ENCODE measurements at regions not wholly inside any gene's neighbourhood (a gene's known extent, or its start where the extent isn't known, plus 50 kb on each side); places are given as distances from the start of the nearest gene placed in this dataset.

GRCh38 chr16:51670527-51670926 is 519.5 kb upstream of the SALL1 start:
- Histone ChIP-seq H3K9ac (replicated peaks; ENCODE audit: extremely low read depth, insufficient read depth, low read length) (no peak overlapping the region), H3K4me2 (ENCODE audit: insufficient read depth, low read length) (no peak overlapping the region), H3K4me1 (ENCODE audit: control insufficient read depth, extremely low read depth, insufficient read depth, low read length) (no peaks in the 10 kb centered on the region), H3K27ac (ENCODE audit: insufficient read depth, low read depth, low read length) (no peak overlapping the region), H2AFZ (ENCODE audit: low read depth, low read length) (no peak overlapping the region), H3K79me2 (ENCODE audit: control insufficient read depth, insufficient read depth, low read length) (no peaks in the 10 kb centered on the region), H4K20me1 (replicated peaks; ENCODE audit: control insufficient read depth, extremely low read depth, insufficient read depth, low read length) (no peaks in the 10 kb centered on the region), H3K27me3 (ENCODE audit: control insufficient read depth in 2 of 2, insufficient read depth in 2 of 2, low read length in 2 of 2) (no peaks in the 10 kb centered on the region), H3K36me3 (ENCODE audit: control insufficient read depth in 2 of 2, extremely low read depth in 1 of 2, insufficient read depth in 2 of 2, low read length in 2 of 2) (no peaks in the 10 kb centered on the region), H3K9me1 (replicated peaks; ENCODE audit: control insufficient read depth, extremely low read depth, insufficient read depth, low read length) (no peaks in the 10 kb centered on the region), H3K9me3 (replicated peaks; ENCODE audit: control insufficient read depth, insufficient read depth, low read length) (no peaks in the 10 kb centered on the region), H3K4me3 (replicated peaks in 1 of 3; ENCODE audit: insufficient read depth in 1 of 3, low read depth in 1 of 3, low read length in 3 of 3) (no peak overlapping the region)
- ChIA-PET CTCF (no interaction called here), POLR2A (no interaction called here)
- TF ChIP-seq CTCF (IDR thresholded peaks at IDR 0.05; ENCODE audit: extremely low read depth in 1 of 2, insufficient read depth in 1 of 2, low read depth in 1 of 2, low read length in 2 of 2) (no peak), MAX (IDR thresholded peaks at IDR 0.05; ENCODE audit: insufficient read depth, insufficient read length) (no peak), GATA2 (IDR thresholded peaks at IDR 0.05; ENCODE audit: insufficient read depth, insufficient read length, low read depth, low read length) (no peak), EZH2 (IDR thresholded peaks at IDR 0.05; ENCODE audit: borderline replicate concordance, low read depth, low read length, severe bottlenecking) (no peak), POLR2AphosphoS5 (IDR thresholded peaks at IDR 0.05; ENCODE audit: insufficient read depth, low read depth, low read length) (no peak), POLR2A (IDR thresholded peaks at IDR 0.05; ENCODE audit: low read depth, low read length) (no peak), MYC (IDR thresholded peaks at IDR 0.05; ENCODE audit: low read depth, low read length) (no peak), JUN (IDR thresholded peaks at IDR 0.05; ENCODE audit: borderline replicate concordance, insufficient read depth, insufficient read length, low read depth) (no peak), FOS (IDR thresholded peaks at IDR 0.05; ENCODE audit: borderline replicate concordance, insufficient read depth, low read length) (no peak)
- dilution Hi-C loops (cut with MboI; ENCODE audit: extremely low pct_ligation_motif_present, low sequenced_read_pairs), result no loop called here
- no TSS peak for BruUV-seq (replicated peaks)
- DNase-seq (ENCODE audit: low read depth, low spot score), result no peak
- intact Hi-C loops (cut with micrococcal nuclease), result no loop called here
- FAIRE-seq, result no peak

All from endothelial cell of umbilical vein (primary cell).